Neural progenitor cell (in vitro differentiated cells): ENCODE measurements at regions not wholly inside any gene's neighbourhood (a gene's known extent, or its start where the extent isn't known, plus 50 kb on each side); places are given as distances from the start of the nearest gene placed in this dataset.

Experiments
- DNase-seq: peaks from one replicate; pipeline ENCODE4 v3.0.0-alpha.2; 2016; ENCODE audit warnings: low spot score
- H2AFZ ChIP-seq: fragments of 200-600 bp; sonication (generic); replicated peaks from 2 replicates; pipeline ENCODE4 v1.6.1; 2016; ENCODE audit warnings: antibody characterized with exemption
- H3F3A ChIP-seq: fragments of 200-600 bp; sonication (generic); 2 replicates; pipeline ENCODE4 v1.6.1; 2016; ENCODE audit warnings: antibody characterized with exemption, low read depth
- H3K27ac ChIP-seq: fragments of 200-600 bp; sonication (generic); 2 replicates; pipeline ENCODE4 v1.5.1; 2016; ENCODE audit warnings: mild to moderate bottlenecking
- H3K27me3 ChIP-seq: fragments of 200-600 bp; sonication (generic); 2 replicates; pipeline ENCODE4 v1.6.1; 2016; ENCODE audit warnings: mild to moderate bottlenecking, moderate library complexity
- H3K36me3 ChIP-seq: fragments of 200-600 bp; sonication (generic); 2 replicates; pipeline ENCODE4 v1.5.1; 2016
- H3K4me1 ChIP-seq: fragments of 200-600 bp; sonication (generic); 2 replicates; pipeline ENCODE4 v1.6.1; 2016; ENCODE audit warnings: mixed run types
- H3K4me2 ChIP-seq: fragments of 200-600 bp; sonication (generic); 2 replicates; pipeline ENCODE4 v1.6.1; 2016
- H3K4me3 ChIP-seq: fragments of 200-600 bp; sonication (generic); 2 replicates; pipeline ENCODE4 v1.5.1; 2016
- H3K79me2 ChIP-seq: fragments of 200-600 bp; sonication (generic); 2 replicates; pipeline ENCODE4 v1.6.1; 2016; ENCODE audit warnings: low read depth
- H3K9ac ChIP-seq: fragments of 200-600 bp; sonication (generic); 2 replicates; pipeline ENCODE4 v1.6.1; 2016
- H3K9me3 ChIP-seq: fragments of 200-600 bp; sonication (generic); 2 replicates; pipeline ENCODE4 v1.5.1; 2016; ENCODE audit warnings: low read depth
- H4K20me1 ChIP-seq: fragments of 200-600 bp; sonication (generic); 2 replicates; pipeline ENCODE4 v1.6.1; 2016; ENCODE audit warnings: low read depth
- H3K27ac Mint-ChIP-seq: 3 replicates; pipeline ENCODE4 v1.8.0; 2021; ENCODE audit warnings: mixed read lengths
- H3K27me3 Mint-ChIP-seq: 2 replicates; pipeline ENCODE4 v1.8.0; 2022; ENCODE audit warnings: low read depth, mild to moderate bottlenecking, inconsistent platforms, moderate library complexity, mixed read lengths; ENCODE audit not compliant: insufficient read depth
- H3K36me3 Mint-ChIP-seq: 3 replicates; pipeline ENCODE4 v1.8.0; 2021; ENCODE audit warnings: mixed read lengths
- H3K4me1 Mint-ChIP-seq: 3 replicates; pipeline ENCODE4 v1.8.0; 2021; ENCODE audit warnings: mixed read lengths
- H3K4me3 Mint-ChIP-seq: 3 replicates; pipeline ENCODE4 v1.8.0; 2021; ENCODE audit warnings: mild to moderate bottlenecking, moderate library complexity, mixed read lengths
- H3K9me3 Mint-ChIP-seq: 3 replicates; pipeline ENCODE4 v1.8.0; 2020; ENCODE audit warnings: mixed read lengths
- CTCF ChIP-seq: fragments of 200-600 bp; sonication (generic); IDR thresholded peaks from 2 replicates; pipeline ENCODE4 v1.5.1; 2017; ENCODE audit warnings: antibody characterized with exemption, mild to moderate bottlenecking
- EZH2 ChIP-seq: fragments of 200-600 bp; sonication (generic); IDR thresholded peaks from 2 replicates; pipeline ENCODE4 v1.6.1; 2017; ENCODE audit warnings: antibody characterized with exemption, mild to moderate bottlenecking, moderate library complexity
- EZH2phosphoT487 ChIP-seq: fragments of 200-600 bp; sonication (generic); IDR thresholded peaks from 2 replicates; pipeline ENCODE4 v1.6.1; 2017; ENCODE audit warnings: antibody characterized with exemption

DNA sequence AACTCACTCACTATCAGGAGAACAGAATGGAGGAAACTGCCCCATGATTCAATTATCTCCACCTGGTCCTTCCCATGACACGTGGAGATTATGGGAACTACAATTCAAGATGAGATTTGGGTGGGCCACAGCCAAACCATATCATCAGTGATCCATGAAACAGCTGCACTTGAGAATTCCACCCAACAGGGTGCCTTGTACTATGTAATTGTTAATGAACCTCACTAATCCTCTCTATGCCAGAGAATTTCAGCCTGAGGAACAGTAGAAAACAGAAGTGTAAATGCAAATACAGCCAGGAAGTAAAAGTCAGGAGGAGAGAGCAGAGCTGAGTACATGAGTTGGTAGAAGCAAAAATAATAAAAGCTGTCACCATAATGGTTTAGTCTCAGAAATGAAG lies 261.4 kb downstream of the EPHA4 start:
- DNase-seq = no peak
- Mint-ChIP-seq H3K4me1 (peaks cover 21% of the 10 kb centered on the region), H3K27me3 (no peaks in the 10 kb centered on the region), H3K36me3 (no peaks in the 10 kb centered on the region), H3K27ac (no peak overlapping the region), H3K4me3 (no peak overlapping the region), H3K9me3 (no peaks in the 10 kb centered on the region)
- Histone ChIP-seq H3F3A (no peaks in the 10 kb centered on the region), H3K36me3 (no peaks in the 10 kb centered on the region), H3K9ac (no peak overlapping the region), H3K27ac (no peak overlapping the region), H2AFZ (no peak overlapping the region), H3K27me3 (no peaks in the 10 kb centered on the region), H3K4me1 (no peaks in the 10 kb centered on the region), H3K79me2 (no peaks in the 10 kb centered on the region), H3K4me2 (no peak overlapping the region), H3K9me3 (no peaks in the 10 kb centered on the region), H3K4me3 (no peak overlapping the region), H4K20me1 (no peaks in the 10 kb centered on the region)
- TF ChIP-seq CTCF (no peak), EZH2phosphoT487 (no peak), EZH2 (no peak)

- no peak overlapping the region for H3K4me2 ChIP-seq
- TF ChIP-seq EZH2 (no peak), CTCF (no peak), EZH2phosphoT487 (no peak)
- no peaks in the 10 kb centered on the region for H3K27me3 ChIP-seq
- no peak overlapping the region for H3K9ac ChIP-seq
- Mint-ChIP-seq H3K36me3 (no peaks in the 10 kb centered on the region), H3K9me3 (no peaks in the 10 kb centered on the region), H3K27ac (no peak overlapping the region), H3K27me3 (no peaks in the 10 kb centered on the region), H3K4me1 (peaks cover 21% of the 10 kb centered on the region), H3K4me3 (no peak overlapping the region)
- H3F3A ChIP-seq = no peaks in the 10 kb centered on the region
- no peak overlapping the region for H3K27ac ChIP-seq
- no peak overlapping the region for H3K4me3 ChIP-seq
- no peak overlapping the region for H2AFZ ChIP-seq
- no peaks in the 10 kb centered on the region for H3K79me2 ChIP-seq
- H3K36me3 ChIP-seq = no peaks in the 10 kb centered on the region
- no peaks in the 10 kb centered on the region for H3K9me3 ChIP-seq
- no peaks in the 10 kb centered on the region for H3K4me1 ChIP-seq
- no peaks in the 10 kb centered on the region for H4K20me1 ChIP-seq
- no peak for DNase-seq
Measured at GRCh38 chr2:221312634-221313033, 259.5 kb downstream of the EPHA4 start.

DNA sequence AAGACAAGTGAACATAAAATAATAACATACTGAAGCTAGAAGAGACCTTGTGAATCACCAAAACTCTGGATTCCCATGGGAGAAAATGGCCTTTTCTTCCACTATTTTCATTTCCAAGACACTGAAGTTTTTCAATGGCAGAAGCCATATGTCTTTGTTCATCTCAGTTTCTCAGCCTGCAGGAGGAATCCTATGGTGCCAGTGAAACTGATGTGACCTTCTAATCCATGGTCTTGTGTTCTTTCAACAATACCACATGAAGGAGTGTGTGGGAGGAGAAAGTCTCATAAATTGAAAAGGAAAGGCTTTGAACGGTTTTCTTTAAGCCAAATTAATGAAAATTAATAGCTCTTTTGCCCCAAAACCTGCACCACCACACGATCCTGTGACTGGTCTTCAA lies 257.3 kb downstream of the EPHA4 start:
- Histone ChIP-seq H3K9ac (no peak overlapping the region), H2AFZ (no peak overlapping the region), H3K79me2 (no peaks in the 10 kb centered on the region), H3K4me1 (no peaks in the 10 kb centered on the region), H3K36me3 (no peaks in the 10 kb centered on the region), H3K27ac (no peak overlapping the region), H4K20me1 (no peaks in the 10 kb centered on the region), H3K4me2 (no peak overlapping the region), H3K9me3 (no peaks in the 10 kb centered on the region), H3K27me3 (no peaks in the 10 kb centered on the region), H3K4me3 (no peak overlapping the region), H3F3A (no peaks in the 10 kb centered on the region)
- Mint-ChIP-seq H3K27ac (no peak overlapping the region), H3K27me3 (no peaks in the 10 kb centered on the region), H3K36me3 (no peaks in the 10 kb centered on the region), H3K4me3 (no peak overlapping the region), H3K4me1 (peaks cover 14% of the 10 kb centered on the region), H3K9me3 (no peaks in the 10 kb centered on the region)
- no peak for TF ChIP-seq CTCF
- TF ChIP-seq EZH2 = no peak
- TF ChIP-seq EZH2phosphoT487 = no peak
- no peak for DNase-seq
